Pons (tissue), 1 donor: ENCODE measurements at regions not wholly inside any gene's neighbourhood (a gene's known extent, or its start where the extent isn't known, plus 50 kb on each side); places are given as distances from the start of the nearest gene placed in this dataset.
"Not testable (repeated sequence)": the region's sequence is repeated elsewhere in the genome, so short reads cannot be mapped to it uniquely, and the experiment has no call there.

Experiments used
- DNase-seq: peaks from one replicate; pipeline ENCODE4 v3.0.0-alpha.2; 2016; ENCODE audit warnings: low spot score

DNA sequence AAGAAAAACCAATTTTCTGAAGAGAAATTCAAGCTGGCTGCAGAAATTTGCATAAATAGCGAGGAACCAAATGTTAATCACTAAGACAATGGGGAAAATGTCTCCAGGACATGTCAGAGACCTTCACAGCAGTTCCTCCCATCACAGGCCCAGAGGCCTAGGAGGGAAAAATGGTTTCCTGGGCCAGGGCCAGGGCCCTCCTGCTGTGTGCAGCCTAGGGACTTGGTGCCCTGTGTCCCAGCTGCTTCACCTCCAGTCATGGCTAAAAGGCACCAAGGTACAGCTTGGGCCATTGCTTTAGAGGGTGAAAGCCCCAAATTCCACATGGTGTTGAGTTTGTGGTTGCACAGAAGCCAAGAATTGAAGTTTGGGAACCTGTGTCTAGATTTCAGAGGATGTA lies 628.7 kb upstream of the ARRDC3 start:
- DNase-seq = not testable (repeated sequence)

DNA sequence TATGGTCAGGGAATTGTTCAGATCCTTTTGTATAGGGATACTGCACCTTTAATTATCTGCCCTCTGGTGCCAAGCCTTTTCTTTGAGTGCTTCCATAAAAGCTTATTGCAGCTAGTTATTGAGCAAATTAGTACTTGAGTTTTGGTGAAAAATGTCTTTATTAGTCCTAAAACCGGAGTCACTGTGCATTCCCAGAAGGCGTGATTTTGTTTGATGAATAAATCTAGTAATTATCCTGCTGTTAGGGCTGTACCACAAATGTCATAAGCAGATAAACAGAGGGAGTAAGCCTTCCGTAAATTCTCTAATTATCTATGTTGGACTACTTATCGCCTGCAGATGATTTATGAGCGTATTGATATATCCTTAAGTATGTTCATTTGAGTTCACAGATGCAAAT lies 620.7 kb upstream of the ARRDC3 start:
- DNase-seq = no peak

DNA sequence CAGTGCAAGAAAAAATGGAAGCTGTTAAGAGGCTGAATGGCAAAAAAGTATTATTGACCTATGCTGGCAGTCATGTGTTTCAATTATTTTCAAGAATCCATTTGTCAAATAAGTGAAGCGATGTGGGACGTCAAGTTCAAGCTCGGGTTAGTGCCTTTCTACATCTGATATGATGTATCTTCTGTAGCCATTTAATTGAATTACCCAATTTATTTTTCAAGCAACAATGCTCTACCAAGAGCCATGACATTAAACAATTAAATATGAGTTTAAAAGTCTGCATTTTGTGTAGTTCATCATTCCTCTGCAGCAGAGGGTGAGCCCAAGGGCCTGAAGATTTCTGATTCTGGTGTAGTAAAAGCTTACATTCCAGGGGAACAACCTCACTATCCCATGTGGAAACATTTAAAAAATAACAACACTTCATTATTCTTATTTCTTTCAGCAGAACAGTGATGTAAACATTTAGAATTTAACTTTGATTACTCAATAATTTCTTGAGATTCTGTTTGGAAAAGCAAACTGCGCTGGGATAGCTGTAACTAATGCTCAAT lies 619.7 kb upstream of the ARRDC3 start:
- DNase-seq = no peak

DNA sequence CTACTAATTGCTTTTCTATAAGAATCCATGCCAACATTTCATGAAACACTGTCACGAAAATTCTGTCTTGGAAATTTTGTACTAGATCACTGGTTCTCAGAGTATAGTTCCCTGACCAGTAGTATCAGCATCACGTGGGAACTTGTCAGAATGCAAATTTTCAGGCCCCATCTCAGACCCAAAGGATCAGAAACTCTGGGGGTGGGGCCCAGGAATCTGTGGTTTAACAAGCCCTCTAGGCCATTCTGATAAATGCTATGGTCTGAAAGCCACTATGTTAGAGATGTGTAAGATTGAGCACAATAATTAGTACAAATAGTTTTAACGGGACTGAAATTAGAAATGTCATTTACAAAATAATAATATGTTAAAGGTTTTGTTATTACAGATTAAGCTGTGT lies 615.7 kb upstream of the ARRDC3 start:
- no peak for DNase-seq

GRCh38 chr5:91983869-91984268 lies 600.8 kb upstream of the ARRDC3 start:
- no peak for DNase-seq

- no peak for DNase-seq
Observed at GRCh38 chr5:91978221-91978882, 595.2 kb upstream of the ARRDC3 start.

- no peak for DNase-seq
Observed at GRCh38 chr5:91977579-91977978, 594.5 kb upstream of the ARRDC3 start.

DNA sequence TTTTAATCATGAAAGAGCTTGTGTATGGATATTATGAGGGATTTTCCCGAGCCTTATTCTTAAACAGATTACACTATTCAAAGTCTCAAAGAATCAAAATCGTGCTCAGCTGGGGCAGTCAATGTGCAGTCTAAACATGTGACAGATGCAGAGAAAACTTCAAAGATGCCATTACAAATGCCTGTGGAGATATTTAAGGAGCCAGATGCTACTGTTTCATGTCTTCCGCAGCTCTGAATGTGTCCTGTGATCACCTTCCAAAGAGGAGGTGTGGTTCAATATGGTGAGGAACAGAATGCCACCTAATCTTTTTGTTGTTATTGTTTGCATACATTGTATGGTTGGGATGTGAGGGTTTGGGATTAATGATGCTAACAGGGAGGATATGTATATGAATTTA lies 593.3 kb upstream of the ARRDC3 start:
- no peak for DNase-seq

- DNase-seq = no peak
Observed at GRCh38 chr5:91963166-91963565, 580.0 kb upstream of the ARRDC3 start.

- DNase-seq = no peak
Observed at GRCh38 chr5:91957666-91958065, 574.5 kb upstream of the ARRDC3 start.

- no peak for DNase-seq
Observed at GRCh38 chr5:91956738-91957137, 573.6 kb upstream of the ARRDC3 start.

- DNase-seq = no peak
Observed at GRCh38 chr5:91955610-91956009, 572.5 kb upstream of the ARRDC3 start.

- no peak for DNase-seq
Observed at GRCh38 chr5:91954136-91954535, 571.0 kb upstream of the ARRDC3 start.

DNA sequence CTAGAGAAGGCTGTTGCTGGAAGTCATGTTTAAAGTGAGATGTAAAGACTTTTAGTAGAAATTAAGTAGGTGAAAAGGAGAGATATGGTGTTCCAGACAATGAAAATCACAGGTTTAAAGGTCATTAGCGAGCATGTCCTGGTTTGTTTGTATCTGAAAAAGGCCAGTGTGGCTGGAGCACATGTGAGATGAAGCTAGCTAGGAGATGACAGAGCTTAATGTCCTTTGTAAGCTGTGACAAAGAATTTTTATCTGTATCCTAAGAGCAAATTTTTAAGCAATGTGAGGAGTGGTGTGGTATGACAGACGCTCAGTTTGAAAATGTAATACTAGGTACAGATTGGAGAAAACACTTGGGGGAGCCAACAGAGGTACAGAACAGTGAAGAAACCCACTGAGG lies 567.2 kb upstream of the ARRDC3 start:
- no peak for DNase-seq

- DNase-seq = no peak
Observed at GRCh38 chr5:91946870-91947269, 563.8 kb upstream of the ARRDC3 start.

DNA sequence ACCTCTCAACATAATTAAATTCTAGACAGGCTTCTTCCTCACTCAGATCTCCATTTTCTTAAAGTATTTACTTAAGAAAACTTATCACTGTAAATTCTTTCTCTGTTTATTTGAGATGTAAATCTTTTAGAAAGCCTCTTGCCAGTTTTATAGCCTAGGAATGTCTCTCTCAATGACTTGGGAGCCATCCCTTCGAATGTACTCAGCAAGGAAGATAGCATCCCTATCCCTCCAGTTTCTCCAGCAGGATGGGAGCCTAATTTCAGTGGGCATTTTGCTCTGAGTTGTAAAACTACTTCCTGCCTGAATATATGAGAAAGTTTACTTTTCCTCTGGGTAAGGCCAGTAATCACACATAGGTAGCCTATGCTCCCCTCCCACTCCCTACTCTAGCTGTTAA lies 558.5 kb upstream of the ARRDC3 start:
- no peak for DNase-seq

- no peak for DNase-seq
Observed at GRCh38 chr5:91938441-91938840, 555.3 kb upstream of the ARRDC3 start.

GRCh38 chr5:91937121-91937520 lies 554.0 kb upstream of the ARRDC3 start:
- DNase-seq = no peak

DNA sequence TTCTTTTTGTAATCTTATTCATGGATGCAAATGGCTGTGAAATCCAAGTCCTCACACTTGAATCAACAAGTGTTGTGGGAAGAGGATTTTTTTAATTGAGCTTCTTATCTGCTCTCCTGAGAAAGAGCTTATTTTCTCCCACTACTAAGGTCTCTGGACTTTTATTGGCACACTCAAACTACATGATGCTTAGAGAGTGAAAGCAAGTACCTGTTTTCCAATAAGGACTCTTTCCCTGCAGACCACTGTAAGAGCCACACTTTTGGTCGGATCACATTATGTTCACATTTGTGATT lies 546.4 kb upstream of the ARRDC3 start:
- DNase-seq = no peak

GRCh38 chr5:91928754-91929521 lies 545.8 kb upstream of the ARRDC3 start:
- peak; percentile 23 for DNase-seq

- no peak for DNase-seq
Observed at GRCh38 chr5:91927439-91927838, 544.3 kb upstream of the ARRDC3 start.

DNA sequence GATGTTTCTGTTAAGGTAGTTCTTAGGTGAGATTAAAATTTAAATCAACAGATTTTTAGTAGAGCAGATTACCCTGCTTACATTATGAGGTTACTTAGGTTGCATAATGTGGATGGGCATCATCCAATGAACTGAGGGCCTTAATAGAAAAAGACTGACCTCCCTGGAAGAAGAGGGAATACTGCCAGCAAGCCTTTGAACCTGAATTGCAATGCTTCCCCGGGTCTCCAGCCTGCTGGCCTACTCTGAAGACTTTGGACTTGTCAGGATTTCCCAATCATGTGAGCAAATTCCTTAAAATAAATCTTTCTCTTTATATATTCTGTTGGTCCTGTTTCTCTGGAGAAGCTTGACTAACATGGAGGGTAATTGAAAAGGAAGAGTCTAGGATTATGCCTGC lies 542.1 kb upstream of the ARRDC3 start:
- no peak for DNase-seq

DNA sequence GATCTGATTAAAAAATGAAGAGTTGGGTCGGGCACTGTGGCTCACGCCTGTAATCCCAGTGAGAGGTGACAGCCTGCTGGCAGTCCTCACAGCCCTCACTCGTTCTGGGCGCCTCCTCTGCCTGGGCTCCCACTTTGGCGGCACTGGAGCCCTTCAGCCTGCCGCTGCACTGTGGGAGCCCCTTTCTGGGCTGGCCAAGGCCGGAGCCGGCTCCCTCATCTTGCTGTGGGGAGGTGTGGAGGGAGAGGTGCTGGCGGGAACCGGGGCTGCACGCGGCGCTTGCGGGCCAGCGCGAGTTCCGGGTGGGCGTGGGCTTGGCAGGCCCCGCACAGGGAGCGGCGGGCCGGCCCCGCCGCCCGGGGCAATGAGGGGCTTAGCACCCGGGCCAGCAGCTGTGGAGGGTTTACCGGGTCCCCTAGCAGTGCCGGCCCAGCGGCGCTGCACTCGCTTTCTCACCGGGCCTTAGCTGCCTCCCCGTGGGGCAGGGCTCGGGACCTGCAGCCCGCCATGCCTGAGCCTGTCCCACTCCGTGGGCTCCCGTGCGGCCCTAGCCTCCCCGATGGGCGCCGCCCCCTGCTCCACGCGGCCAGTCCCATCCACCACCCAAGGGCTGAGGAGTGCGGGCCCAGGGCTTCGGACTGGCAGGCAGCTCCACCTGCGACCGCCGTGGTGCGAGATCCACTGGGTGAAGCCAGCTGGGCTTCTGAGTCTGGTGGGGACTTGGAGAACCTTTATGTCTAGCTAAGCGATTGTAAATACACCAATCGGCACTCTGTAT lies 534.1 kb upstream of the ARRDC3 start:
- not testable (repeated sequence) for DNase-seq
